ENCODE measurements at regions not wholly inside any gene's neighbourhood (a gene's known extent, or its start where the extent isn't known, plus 50 kb on each side); places are given as distances from the start of the nearest gene placed in this dataset.
A peak's percentile ranks its signal among the peaks of the same experiment; 100 is the strongest.

- CTCF ChIA-PET: interaction anchor here (0.6 to 0.8 kb wide), 2 partner anchors 149 to 714 kb away, joined by 4 read pairs; no protein-coding TSS in a partner anchor
- H3K27ac ChIP-seq: no peak overlapping the region
- POLR2A ChIA-PET (ENCODE audit: low non-redundant PET): no interaction called here
- TF ChIP-seq CTCF (conservative IDR thresholded peaks at IDR 0.05; ENCODE audit: low read depth): no peak
- DNase-seq (ENCODE audit: low spot score): no peak
Observed at GRCh38 chr9:95762322-95762721, 113.2 kb upstream of the ERCC6L2 start.

- H3K27ac ChIP-seq: no peak overlapping the region
- CTCF ChIA-PET: interaction anchor here (0.6 to 1.5 kb wide), 2 partner anchors 42 to 822 kb away, joined by 3 to 6 read pairs; no protein-coding TSS in a partner anchor
- DNase-seq (ENCODE audit: low spot score): no peak
- TF ChIP-seq CTCF (conservative IDR thresholded peaks at IDR 0.05; ENCODE audit: low read depth): no peak
- POLR2A ChIA-PET (ENCODE audit: low non-redundant PET): no interaction called here
Observed at GRCh38 chr9:95760791-95761190, 114.7 kb upstream of the ERCC6L2 start.

- H3K27ac ChIP-seq: peak overlapping the region; percentile 54
- no peak for TF ChIP-seq CTCF (conservative IDR thresholded peaks at IDR 0.05; ENCODE audit: low read depth)
- DNase-seq (ENCODE audit: low spot score): no peak
- ChIA-PET POLR2A (ENCODE audit: low non-redundant PET) (no interaction called here), CTCF (interaction anchor here (0.5 kb wide), 1 partner anchor 424 kb away, joined by 3 read pairs; no protein-coding TSS in a partner anchor)
Observed at GRCh38 chr9:95757439-95757838, 118.1 kb upstream of the ERCC6L2 start.

DNA sequence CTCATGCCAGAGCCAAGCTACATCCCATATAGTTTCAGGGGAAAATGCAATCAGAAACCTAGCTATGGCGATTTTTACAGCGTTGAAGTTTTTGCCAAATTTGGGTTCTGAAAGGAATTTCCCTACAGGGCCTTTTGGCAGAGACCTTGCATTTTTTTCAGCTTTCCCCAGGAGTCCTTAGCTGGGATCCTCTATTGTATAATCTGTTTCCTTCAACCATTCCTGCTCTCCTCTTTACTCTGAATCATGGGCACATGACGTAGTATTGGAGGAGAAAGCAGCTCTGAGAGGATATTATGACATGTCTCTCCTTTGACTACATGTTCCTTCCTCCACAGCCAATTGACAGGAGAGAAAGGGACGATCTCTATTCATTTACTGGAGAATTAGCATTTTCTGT is 118.5 kb upstream of the ERCC6L2 start:
- DNase-seq (ENCODE audit: low spot score): peak; percentile 68
- H3K27ac ChIP-seq: no peak overlapping the region
- ChIA-PET POLR2A (ENCODE audit: low non-redundant PET) (no interaction called here), CTCF (interaction anchor here (0.5 to 1.4 kb wide), 3 partner anchors 21 to 561 kb away, joined by 3 to 5 read pairs (median 3); no protein-coding TSS in a partner anchor)
- no peak for TF ChIP-seq CTCF (conservative IDR thresholded peaks at IDR 0.05; ENCODE audit: low read depth)

- TF ChIP-seq CTCF (conservative IDR thresholded peaks at IDR 0.05; ENCODE audit: low read depth): no peak
- ChIA-PET CTCF (interaction anchor here (1.4 kb wide), 1 partner anchor 20 kb away, joined by 3 read pairs; no protein-coding TSS in a partner anchor), POLR2A (ENCODE audit: low non-redundant PET) (no interaction called here)
- H3K27ac ChIP-seq: no peak overlapping the region
- no peak for DNase-seq (ENCODE audit: low spot score)
Observed at GRCh38 chr9:95756101-95756500, 119.4 kb upstream of the ERCC6L2 start.

- H3K27ac ChIP-seq: peak overlapping the region; percentile 22; the same call in 1 of the 2 replicates
- no peak for DNase-seq (ENCODE audit: low spot score)
- ChIA-PET CTCF (interaction anchor here (1.4 kb wide), 1 partner anchor 19 kb away, joined by 3 read pairs; no protein-coding TSS in a partner anchor), POLR2A (ENCODE audit: low non-redundant PET) (no interaction called here)
- TF ChIP-seq CTCF (conservative IDR thresholded peaks at IDR 0.05; ENCODE audit: low read depth): no peak
Observed at GRCh38 chr9:95755421-95755730, 120.1 kb upstream of the ERCC6L2 start.

All from RWPE1 (cell line).